Hindlimb muscle (tissue), 1 donor: ENCODE measurements at regions not wholly inside any gene's neighbourhood (a gene's known extent, or its start where the extent isn't known, plus 50 kb on each side); places are given as distances from the start of the nearest gene placed in this dataset.
"Not testable (repeated sequence)": the region's sequence is repeated elsewhere in the genome, so short reads cannot be mapped to it uniquely, and the experiment has no call there.

ENCODE experiments used
- DNase-seq: peaks from one replicate; pipeline ENCODE4 v3.0.0-alpha.2; 2013

DNA sequence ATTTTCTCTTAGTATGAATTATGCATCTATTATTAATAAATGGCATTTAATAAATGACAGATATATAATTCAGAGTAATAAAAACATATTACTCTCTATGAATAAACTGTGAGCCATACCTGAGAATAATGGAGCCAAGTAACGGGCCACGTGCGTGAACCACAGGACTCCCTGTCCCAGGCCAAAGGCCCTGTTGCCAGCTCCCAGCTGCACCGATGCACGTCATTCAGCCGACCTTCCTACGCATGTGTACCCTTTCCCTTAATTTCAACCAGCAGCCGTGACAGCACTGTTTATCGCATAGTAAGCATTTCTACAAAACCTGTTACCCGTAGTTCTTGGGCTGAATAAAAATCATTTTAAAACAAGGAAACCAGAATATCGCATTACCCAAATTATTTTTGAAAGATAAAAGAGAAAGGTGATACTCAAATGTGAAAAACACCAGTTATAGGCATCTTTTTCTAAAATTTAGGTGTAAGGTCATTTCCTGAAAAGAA lies 827.2 kb upstream of the FRG1 start:
- no peak for DNase-seq

DNA sequence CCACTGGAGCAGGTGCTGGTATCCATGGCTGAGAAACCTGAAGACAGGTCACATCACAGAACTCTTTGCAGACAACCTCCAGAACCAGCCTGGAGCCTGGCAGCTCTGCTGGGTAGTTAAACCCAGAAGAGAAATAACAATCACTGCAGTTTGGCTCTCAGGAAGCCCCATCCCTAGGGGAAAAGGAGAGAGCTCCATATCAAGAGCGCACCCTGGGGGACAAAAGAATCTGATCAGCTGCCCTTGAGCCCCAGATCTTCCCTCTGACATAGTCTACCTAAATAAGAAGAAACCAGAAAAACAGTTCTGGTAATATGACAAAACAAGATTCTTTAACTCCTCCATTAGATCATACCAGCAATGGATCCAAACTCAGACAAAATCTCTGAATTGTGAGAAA lies 823.2 kb upstream of the FRG1 start:
- no peak for DNase-seq

DNA sequence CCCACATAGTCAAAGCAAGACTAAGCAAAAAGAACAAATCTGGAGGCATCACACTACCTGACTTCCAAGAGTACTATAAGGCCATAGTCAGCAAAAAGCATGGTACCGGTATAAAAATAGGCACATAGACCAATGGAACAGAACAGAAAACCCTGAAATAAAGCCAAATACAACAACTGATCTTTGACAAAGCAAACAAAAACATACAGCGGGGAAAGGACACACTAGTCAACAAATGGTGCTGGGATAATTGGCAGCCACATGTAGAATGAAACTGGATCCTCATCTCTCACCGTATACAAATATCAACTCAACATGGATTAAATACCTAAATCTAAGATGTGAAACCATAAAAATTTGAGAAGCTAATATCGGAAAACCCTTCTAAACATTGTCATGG lies 819.3 kb upstream of the FRG1 start:
- no peak for DNase-seq

- DNase-seq: peak; percentile 68
These were observed 816.4 kb upstream of the FRG1 start for GRCh38 chr4:189124149-189124758.

DNA sequence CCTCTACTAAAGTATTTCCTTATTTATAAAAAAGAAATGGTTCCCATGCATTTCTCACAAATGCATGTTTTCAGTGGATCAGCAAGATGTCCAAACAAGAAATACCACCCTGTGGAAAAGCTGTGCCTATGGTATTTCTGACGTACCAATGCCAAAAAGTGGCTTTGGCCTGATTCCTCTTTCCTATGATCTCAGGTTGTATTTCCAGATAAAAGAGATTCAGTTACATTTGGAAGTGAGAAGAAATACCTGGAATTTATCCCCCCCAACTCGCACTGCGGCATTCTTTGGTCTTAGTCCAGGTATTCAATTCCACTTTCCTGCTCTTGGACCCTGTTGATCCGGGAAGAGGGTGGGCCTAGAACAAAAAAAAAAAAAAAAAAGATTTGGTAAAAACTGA lies 815.9 kb upstream of the FRG1 start:
- DNase-seq: no peak

DNA sequence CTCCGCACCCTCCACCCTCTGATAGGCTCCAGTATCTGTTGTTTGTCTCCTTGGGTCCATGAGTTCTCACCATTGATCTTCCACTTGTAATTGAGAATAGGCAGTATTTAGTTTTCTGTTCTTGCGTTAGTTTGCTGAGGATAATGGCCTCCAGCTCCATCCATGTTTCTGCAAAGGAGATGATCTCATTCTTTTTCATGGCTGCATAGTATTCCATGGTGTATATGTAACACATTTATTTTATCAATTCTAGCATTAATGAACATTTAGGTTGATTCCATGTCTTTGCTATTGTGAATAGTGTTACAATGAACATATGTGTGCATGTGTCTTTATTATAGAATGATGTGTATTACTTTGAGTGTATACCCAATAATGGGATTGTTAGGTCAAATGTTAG lies 814.6 kb upstream of the FRG1 start:
- DNase-seq: no peak

DNA sequence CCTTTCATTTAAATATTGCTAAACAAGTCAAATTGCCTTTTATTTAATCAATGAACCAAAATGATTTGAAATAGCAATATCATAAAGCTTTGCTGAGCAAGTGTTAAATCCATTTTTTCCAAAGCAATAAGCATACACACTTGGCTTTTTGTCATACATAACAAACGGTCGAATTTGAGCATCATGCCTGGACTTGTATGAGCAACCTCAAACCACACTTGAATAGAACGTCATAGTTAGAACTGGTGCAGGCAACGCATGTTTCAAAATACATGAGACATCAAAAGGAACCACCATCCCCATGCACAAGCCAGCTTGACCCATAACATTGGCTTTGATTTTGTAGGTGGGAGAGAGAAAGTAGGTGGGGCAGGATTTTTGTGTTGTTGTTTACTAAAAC lies 812.3 kb upstream of the FRG1 start:
- no peak for DNase-seq

DNA sequence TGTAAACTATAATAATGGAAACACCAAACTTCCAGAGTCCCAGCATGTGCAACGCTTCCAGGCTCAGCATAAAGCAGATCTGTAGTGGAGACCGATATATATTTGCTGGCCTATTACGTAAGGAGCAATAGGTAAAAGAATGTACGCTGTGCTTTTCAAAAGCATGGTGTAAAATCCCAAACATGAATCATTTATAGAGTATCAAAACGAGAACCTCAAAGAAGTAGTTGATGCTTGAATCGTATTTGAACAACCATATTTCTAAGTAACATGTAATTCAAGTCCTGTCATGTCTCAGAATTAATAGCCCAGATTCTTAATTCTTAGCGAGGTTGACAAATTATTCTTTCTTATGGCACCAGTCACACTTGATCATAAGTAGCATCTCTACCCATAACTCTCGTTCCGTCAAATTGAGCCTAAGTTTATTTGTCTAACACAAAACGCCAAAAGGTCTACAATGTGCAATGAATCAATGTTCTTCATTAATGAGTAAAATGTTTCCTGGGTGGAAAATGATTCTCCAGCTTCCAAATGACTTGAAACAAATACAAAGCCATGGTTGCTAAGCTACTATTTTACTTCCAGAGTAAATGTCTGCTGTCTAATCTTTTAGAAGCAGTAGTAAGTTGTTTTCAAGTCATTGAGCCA lies 811.5 kb upstream of the FRG1 start:
- DNase-seq: no peak

DNA sequence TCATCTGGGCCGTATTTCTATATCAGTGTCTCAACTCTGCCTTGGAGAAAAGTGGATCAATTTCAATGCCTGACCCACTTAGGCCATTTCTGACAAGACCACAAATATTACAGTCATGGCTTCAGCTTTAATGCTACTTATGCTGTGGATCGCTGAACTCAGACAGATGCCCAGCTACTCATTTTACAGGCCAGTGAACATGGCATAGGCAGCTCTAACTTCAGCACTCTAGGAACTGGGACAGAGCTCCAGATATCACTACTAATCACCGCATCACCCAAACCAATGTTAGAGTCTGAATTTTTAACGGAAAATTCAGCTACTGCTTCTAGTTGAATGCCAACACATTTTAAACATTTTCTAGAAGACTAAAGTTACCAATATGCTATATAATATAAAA lies 809.6 kb upstream of the FRG1 start:
- DNase-seq: no peak

- no peak for DNase-seq
These were observed 804.2 kb upstream of the FRG1 start for GRCh38 chr4:189136462-189136861.

DNA sequence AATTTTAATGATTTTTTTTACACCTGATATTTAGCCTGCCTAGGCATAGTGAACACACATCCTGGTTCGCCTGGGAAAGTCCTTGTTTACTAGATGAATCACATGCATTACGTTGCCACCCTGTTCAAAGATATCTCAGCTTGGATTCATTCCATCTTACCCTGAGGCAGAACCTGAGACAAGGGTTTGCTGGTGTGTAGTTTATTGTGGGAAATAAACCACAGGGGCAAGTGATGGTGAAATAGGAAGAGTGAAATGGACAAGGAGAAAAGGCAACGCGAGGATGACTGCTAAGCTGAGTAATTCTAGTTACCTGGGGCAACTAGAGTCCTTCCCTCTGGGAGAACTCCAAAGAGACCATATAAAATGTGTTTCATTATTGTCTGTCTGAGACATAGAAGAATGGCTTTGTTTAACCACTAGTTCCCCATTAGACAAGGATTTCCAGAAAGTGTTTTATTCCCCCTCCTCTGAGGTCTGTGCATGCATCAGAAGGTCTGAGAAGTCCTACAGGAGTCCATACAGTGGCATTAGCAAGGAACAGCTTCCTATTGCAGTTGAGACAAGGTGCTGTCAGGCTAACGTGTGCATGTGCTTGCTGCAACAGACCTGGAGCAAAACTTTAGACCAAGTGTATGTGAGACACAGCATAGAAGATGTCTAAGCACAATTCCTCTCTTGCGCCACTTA lies 797.3 kb upstream of the FRG1 start:
- DNase-seq: no peak

GRCh38 chr4:189147005-189147929 lies 793.4 kb upstream of the FRG1 start:
- DNase-seq: no peak

GRCh38 chr4:189155083-189155482 lies 785.6 kb upstream of the FRG1 start:
- DNase-seq: not testable (repeated sequence)

DNA sequence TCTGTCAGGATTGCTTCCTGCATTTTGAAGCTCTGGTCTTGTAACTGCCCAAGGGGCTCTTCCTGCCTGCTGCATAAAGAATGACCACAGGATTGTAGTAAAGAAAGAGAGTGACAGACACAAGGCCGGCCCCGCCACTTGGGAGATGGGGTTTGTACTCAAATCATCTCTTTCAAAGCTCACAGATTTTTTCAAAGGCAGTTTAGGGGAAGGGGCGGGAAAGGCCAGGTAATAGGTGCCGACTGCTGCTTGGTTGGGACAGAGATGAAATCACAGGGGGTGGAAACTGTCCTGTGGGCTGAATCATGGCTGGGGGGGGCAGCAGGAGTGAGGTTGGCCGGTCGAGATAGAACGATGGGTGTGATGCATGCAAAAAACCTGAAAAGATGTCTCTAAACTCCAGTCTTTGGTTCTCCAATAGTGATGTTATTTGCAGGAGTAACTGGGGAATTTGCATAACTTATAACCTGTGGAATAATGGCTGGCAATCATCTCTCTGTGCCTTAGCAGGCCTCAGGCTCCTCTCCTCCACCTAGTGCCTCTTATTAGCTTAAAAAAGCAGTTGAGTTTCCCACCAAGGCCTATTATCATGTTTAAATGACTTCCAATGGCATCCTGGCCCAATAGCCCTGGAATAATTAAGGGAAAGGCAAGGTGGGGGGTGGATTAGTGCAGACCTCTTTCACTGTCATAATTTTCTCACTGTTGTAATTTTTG lies 778.4 kb upstream of the FRG1 start:
- DNase-seq: no peak

DNA sequence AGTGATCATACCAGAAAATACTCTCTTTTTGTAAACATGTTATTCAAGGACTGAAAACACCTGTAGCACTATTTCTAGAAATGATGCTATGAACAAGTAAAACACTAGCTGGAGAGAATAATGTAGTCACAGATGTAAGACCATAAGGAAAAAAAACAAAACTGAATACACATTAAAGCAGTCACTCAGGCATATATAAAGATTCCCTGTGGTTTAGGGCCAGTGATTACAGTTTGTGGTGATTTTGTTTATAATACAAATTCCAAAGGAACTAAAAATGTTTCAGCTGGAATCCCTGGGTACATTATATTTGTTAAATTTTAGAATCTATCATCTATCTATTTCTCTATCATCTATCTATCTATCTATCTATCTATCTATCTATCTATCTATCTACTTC lies 777.8 kb upstream of the FRG1 start:
- DNase-seq: no peak

GRCh38 chr4:189176002-189176401 lies 764.7 kb upstream of the FRG1 start:
- DNase-seq: no peak

GRCh38 chr4:189177130-189177529 lies 763.5 kb upstream of the FRG1 start:
- DNase-seq: no peak

GRCh38 chr4:189178125-189178746 lies 762.4 kb upstream of the FRG1 start:
- DNase-seq: no peak

- DNase-seq: no peak
These were observed 754.8 kb upstream of the FRG1 start for GRCh38 chr4:189185810-189186432.

GRCh38 chr4:189187531-189188052 lies 753.1 kb upstream of the FRG1 start:
- no peak for DNase-seq

GRCh38 chr4:189198624-189199023 lies 742.0 kb upstream of the FRG1 start:
- DNase-seq: no peak
